HL-60 (cell line): ENCODE measurements at regions not wholly inside any gene's neighbourhood (a gene's known extent, or its start where the extent isn't known, plus 50 kb on each side); places are given as distances from the start of the nearest gene placed in this dataset.

Experiments used
- CTCF ChIP-seq: IDR thresholded peaks from one replicate; pipeline ENCODE4 v1.5.1; 2011; ENCODE audit warnings: low read length, control low read depth, inconsistent platforms; ENCODE audit not compliant: insufficient read depth
- POLR2AphosphoS5 ChIP-seq: IDR thresholded peaks from 2 replicates; pipeline ENCODE4 v1.6.1; 2012; ENCODE audit warnings: low read depth
- REST ChIP-seq: IDR thresholded peaks from 2 replicates; pipeline ENCODE4 v1.6.1; 2012; ENCODE audit warnings: low read depth; ENCODE audit not compliant: insufficient replicate concordance
- SPI1 ChIP-seq: IDR thresholded peaks from 2 replicates; pipeline ENCODE4 v1.6.1; 2012; ENCODE audit warnings: low read depth, mild to moderate bottlenecking, borderline replicate concordance

- no peak for TF ChIP-seq CTCF
- TF ChIP-seq SPI1 = no peak
- no peak for TF ChIP-seq POLR2AphosphoS5
- no peak for TF ChIP-seq REST
These were observed 342.0 kb downstream of the EN1 start for GRCh38 chr2:118505436-118505835.
